Urothelium cell line (cell line): ENCODE measurements at regions not wholly inside any gene's neighbourhood (a gene's known extent, or its start where the extent isn't known, plus 50 kb on each side); places are given as distances from the start of the nearest gene placed in this dataset.

Source experiments
- DNase-seq: peaks from one replicate; pipeline ENCODE4 v3.0.0; 2011; ENCODE audit warnings: low spot score, mixed read lengths
- FAIRE-seq: peaks from 2 replicates; lab custom pipeline; 2011; peaks lifted over from hg19 to GRCh38; lab: Jason Lieb, UNC

- FAIRE-seq (no peak), DNase-seq (no peak)
Observed at GRCh38 chr9:135029463-135029862, 58.0 kb upstream of the OLFM1 start.

DNA sequence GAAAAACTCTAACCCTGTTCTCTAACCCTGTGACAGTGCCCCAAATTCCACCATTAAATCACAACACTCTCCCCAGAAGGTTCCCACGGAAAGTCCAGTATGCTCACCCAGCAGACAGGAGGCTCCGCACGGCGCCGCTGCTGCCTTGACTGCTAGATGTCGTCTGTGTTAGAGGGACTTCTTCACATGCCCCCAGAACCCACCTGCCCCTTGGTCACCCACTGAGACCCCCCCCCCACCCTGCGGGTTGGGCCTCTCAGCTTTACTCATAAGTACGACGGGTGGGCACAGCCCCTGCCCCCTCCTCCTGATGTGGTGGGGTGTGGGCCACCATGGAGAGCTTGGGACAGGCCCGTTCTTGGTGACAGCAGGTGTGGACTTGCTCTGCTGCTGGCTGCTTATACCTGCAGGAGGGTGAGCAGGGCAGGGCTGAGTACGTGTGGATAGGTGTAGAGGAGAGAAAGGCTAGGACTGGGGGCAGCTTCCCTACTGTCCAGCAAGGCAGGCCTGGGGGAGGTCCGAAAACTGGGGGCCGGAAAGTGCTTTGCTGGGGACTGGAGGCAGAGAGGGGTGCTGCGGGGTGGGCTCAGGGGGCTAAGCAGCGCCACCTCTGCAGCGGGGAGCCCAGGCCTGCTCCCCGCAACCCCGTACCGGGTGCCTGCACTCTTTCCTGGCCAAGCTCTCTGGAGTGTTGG, 57.5 kb upstream of the OLFM1 start:
- DNase-seq (no peak), FAIRE-seq (no peak)

DNA sequence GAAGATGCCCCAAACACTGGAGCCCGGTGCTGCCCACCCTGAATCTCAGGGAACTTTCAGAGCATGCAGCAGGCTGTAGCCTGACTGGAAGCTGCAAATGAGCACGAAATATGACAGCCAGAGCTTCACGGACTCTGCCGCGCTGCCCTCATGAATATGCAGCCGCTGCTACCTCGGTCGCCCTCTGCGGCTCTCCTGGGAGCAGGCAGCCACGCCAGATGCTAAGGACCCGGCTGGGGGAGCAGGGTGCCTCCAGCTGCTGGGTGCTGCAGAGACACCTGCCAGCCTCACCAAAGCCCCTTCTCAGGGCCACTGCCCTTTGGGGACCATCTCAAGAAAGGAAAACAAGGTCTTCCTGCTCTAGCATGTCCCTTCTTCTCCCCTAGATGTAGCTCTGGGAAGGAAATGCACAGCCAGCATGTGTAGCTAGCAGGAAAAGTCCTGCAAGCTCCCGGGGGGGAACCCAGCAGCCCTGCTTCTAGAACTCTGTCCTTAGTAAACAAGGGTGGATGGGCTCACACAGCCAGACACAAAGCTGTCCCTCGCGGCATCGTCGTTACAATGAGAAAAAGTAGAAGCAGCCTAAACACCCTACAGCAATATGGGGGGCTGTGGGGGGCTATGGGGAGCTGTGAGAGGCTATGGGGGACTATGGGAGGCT, 56.8 kb upstream of the OLFM1 start:
- DNase-seq (no peak), FAIRE-seq (no peak)

DNA sequence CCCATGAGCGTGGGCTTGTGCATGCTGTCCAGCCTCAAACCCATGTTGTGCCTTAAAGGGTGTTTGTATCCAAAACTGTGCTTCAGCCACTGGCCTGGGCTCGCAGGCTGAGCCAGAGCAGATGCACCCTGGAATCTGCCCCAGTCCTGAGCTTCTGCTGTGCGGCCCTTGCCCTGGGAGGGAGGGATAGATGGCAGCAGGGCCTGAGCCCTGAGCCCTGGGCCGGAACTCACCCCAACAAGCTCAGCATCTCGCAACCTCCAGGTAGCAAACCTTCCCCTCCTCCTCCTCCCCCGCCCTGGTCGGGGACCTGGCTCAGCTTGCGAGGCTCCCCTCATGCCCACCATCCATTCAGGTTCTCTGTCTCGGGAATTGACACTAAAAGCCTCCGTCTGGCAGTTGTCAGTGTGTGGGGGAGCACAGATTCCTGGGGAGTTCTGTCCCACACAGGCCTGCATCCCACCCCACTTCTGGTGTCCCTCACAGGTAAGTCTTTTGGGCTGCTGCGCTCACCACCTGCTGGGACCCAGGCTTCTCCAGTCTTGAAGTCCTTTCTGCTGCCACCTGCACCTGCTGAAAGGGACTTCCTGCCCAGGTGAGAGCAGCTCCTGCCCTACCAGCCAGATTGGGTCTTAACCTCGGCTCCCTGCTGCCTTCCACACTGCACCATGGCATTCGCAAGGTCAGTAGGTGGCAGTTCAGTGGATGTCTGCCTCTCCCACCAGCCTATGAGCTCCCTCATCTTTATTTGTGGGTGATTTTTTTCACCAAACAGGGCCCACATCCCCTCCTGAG, 55.2 kb upstream of the OLFM1 start:
- DNase-seq (no peak), FAIRE-seq (no peak)

DNA sequence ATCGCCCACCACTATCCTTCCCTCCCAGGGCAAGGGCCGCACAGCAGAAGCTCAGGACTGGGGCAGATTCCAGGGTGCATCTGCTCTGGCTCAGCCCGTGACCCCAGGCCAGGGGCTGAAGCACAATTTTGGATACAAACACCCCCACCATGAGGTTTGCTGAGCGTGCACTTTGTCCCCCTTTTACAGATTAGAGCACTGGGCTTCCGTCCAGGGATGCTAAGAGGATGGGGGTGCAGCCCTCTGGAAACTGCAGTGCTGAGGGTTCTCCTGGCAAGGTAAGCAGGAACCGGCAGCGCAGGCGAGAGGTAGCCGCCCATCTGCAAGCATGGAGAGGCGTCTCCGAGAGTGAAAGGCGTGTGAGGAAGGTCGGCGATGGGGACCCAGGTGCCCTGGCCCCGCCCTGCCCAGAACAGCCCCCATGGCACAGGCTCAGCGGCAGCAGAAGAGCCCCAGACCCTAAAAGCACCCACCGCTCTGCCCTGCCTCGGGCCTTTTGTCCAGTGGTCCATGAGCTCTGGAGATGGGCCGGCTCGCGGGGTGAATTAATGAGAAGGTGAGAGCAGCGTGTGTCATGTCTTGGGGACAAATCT, 54.5 kb upstream of the OLFM1 start:
- no peak for FAIRE-seq

GRCh38 chr9:135033487-135033886, 54.0 kb upstream of the OLFM1 start:
- FAIRE-seq (no peak), DNase-seq (no peak)

More for the DNA sequence above, 54.5 kb upstream of the OLFM1 start:
- DNase-seq = no peak

- no peak for DNase-seq
- FAIRE-seq = no peak
Observed at GRCh38 chr9:135034106-135034505, 53.4 kb upstream of the OLFM1 start.

DNA sequence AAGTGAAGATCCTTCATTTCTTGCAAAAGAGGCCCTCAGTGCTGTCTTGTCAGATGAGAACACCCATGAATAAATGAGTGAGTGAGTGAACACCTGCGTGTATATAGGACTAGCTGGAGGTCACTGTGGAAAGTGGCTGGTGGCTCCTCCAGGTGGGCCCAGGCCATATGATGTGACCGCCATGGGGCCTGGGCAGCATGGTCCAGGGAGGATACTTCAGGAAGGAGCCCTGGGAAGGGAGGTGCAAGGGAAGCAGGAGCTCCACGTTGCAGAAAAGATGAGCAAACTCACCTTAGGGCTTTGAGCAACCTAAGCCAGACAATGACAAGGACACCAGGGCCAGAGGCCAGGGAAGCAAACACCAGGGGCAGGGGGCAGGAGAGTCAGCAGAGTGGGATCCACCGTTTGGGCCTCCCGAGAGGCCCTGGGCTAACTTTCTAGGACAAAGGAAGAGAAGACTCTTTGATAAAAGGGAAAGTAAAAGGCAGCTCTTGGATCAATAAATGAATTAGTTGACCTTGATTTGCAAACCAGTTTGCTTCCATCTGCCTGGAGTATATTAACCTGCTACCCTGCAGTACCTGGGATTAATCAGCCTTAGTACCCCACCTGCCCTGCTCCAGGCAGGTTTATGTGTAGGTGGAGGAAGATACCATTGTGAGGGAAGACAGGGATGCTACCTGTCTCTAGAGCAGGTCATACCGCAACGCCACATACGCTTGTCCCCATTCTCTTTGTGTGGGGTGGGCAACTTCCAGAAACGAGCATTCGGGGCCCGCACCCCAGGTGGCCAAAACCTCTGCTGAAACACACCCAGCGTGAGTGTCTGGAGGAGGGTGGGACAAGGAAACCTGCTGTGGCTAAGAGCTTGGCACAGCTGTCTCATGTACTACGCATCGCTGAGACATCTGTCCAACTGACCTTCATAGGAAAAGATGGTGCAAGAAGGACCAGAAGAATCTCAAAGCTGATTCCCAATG, 51.4 kb upstream of the OLFM1 start:
- no peak for DNase-seq
- no peak for FAIRE-seq

GRCh38 chr9:135036861-135037465, 50.5 kb upstream of the OLFM1 start:
- FAIRE-seq (no peak), DNase-seq (no peak)

GRCh38 chr9:135037521-135038250, 49.8 kb upstream of the OLFM1 start:
- DNase-seq (no peak), FAIRE-seq (no peak)
